K562 (cell line): ENCODE measurements at regions not wholly inside any gene's neighbourhood (a gene's known extent, or its start where the extent isn't known, plus 50 kb on each side); places are given as distances from the start of the nearest gene placed in this dataset.

ENCODE experiments used
- ATAC-seq: fragments of 200-7000 bp; cut with Tn5 transposase; 3 replicates; pipeline ENCODE4 v1.9.1; 2020; ENCODE audit warnings: moderate library complexity
- BruUV-seq: library from RNA; stranded (reverse); fragments of 400-500 nt; replicated peaks from 2 replicates; lab custom pipeline; 2021; lab: Mats Ljungman, UMichigan
- CTCF ChIA-PET: fragments of 300-600 bp; formaldehyde crosslinking; extraction: SDS; loops from one replicate; lab custom pipeline; 2021; ENCODE audit warnings: low intra/inter-chr PET ratio; lab: Yijun Ruan, JAX
- POLR2A ChIA-PET: fragments of 300-600, 350-650 bp; sonication (Branson Sonifier 250); formaldehyde crosslinking; extraction: SDS; loops from one replicate; lab custom pipeline; 2021; ENCODE audit warnings: antibody characterized with exemption, inconsistent platforms; lab: Yijun Ruan, JAX
- DNase-seq, 4 experiments: peaks; one replicate each; pipeline versions ENCODE4 v3.0.0 to v3.0.0-alpha.2; 2011 to 2018; ENCODE audit warnings: low spot score in 3 of 4, mixed read lengths in 3 of 4; ENCODE audit errors: extremely low read depth in 1 of 4
- FAIRE-seq: peaks from 2 replicates; lab custom pipeline; 2011; peaks lifted over from hg19 to GRCh38; lab: Jason Lieb, UNC
- H2AFZ ChIP-seq: 2 replicates; pipeline ENCODE4 v1.6.0; 2011; ENCODE audit warnings: low read depth, low read length, control low read depth, inconsistent platforms
- H3K27ac ChIP-seq: fragments of 200-600 bp; 3 replicates; pipeline ENCODE4 v1.8.0; 2011; ENCODE audit warnings: low read depth, mild to moderate bottlenecking, control low read depth, inconsistent platforms, low read length, moderate library complexity, mixed read lengths; ENCODE audit errors: extremely low read depth
- H3K27me3 ChIP-seq, 2 experiments: fragments of 300-600 bp in 1 of 2; 2 replicates in 1 of 2; 3 replicates in 1 of 2; pipeline versions ENCODE4 v1.6.0 to v1.8.0; 2011; ENCODE audit warnings: inconsistent platforms in 2 of 2, low read length in 2 of 2, mild to moderate bottlenecking in 1 of 2, mixed read lengths in 1 of 2, moderate library complexity in 1 of 2; ENCODE audit not compliant: control insufficient read depth in 2 of 2, insufficient read depth in 2 of 2
- H3K36me3 ChIP-seq: fragments of 300-600 bp; 3 replicates; pipeline ENCODE4 v1.8.0; 2011; ENCODE audit warnings: mild to moderate bottlenecking, low read length, inconsistent platforms; ENCODE audit not compliant: control insufficient read depth, insufficient read depth
- H3K4me1 ChIP-seq, 2 experiments: fragments of 200-600 bp in 1 of 2; replicated peaks in 1 of 2; 2 replicates in 1 of 2; 3 replicates in 1 of 2; pipeline versions ENCODE4 v1.5.1 to v1.8.0; 2011; ENCODE audit warnings: inconsistent platforms in 2 of 2, low read length in 2 of 2, mild to moderate bottlenecking in 1 of 2, mixed read lengths in 1 of 2, moderate library complexity in 1 of 2; ENCODE audit not compliant: control insufficient read depth in 2 of 2, insufficient read depth in 2 of 2
- H3K4me2 ChIP-seq: 2 replicates; pipeline ENCODE4 v1.6.1; 2011; ENCODE audit warnings: low read length, control low read depth, inconsistent platforms, mixed read lengths; ENCODE audit not compliant: insufficient read depth
- H3K4me3 ChIP-seq: fragments of 200-600 bp; sonication (generic), shearing (Covaris generic); 2 replicates; pipeline ENCODE4 v1.5.1; 2016; ENCODE audit warnings: control low read depth, inconsistent platforms
- H3K79me2 ChIP-seq: fragments of 200-600 bp; 3 replicates; pipeline ENCODE4 v1.8.0; 2011; ENCODE audit warnings: low read length, inconsistent platforms; ENCODE audit not compliant: control insufficient read depth, insufficient read depth
- H3K9ac ChIP-seq, 2 experiments: 2 replicates each; pipeline versions ENCODE4 v1.6.0 to v1.6.1; 2011; ENCODE audit warnings: low read depth in 2 of 2, low read length in 2 of 2, control low read depth in 1 of 2, inconsistent platforms in 1 of 2, mild to moderate bottlenecking in 1 of 2, mixed read lengths in 1 of 2; ENCODE audit not compliant: insufficient read depth in 1 of 2
- H3K9me1 ChIP-seq: one replicate; pipeline ENCODE4 v1.6.0; 2011; ENCODE audit warnings: inconsistent platforms, mild to moderate bottlenecking, low read length, moderate library complexity; ENCODE audit not compliant: control insufficient read depth, insufficient read depth
- H3K9me3 ChIP-seq: replicated peaks from 2 replicates; pipeline ENCODE4 v1.5.1; 2011; ENCODE audit warnings: low read depth, low read length, inconsistent platforms; ENCODE audit not compliant: control insufficient read depth, insufficient read depth
- H4K20me1 ChIP-seq: replicated peaks from 2 replicates; pipeline ENCODE4 v1.6.1; 2011; ENCODE audit warnings: low read length, inconsistent platforms, mixed read lengths; ENCODE audit not compliant: control insufficient read depth, insufficient read depth
- CREM ChIP-seq: IDR thresholded peaks from 2 replicates; pipeline ENCODE4 v1.6.1; 2014; ENCODE audit warnings: antibody characterized with exemption, low read depth
- GTF2F1 ChIP-seq: IDR thresholded peaks from 2 replicates; pipeline ENCODE4 v1.6.1; 2011; ENCODE audit warnings: low read depth, low read length, improper control_type of control experiment
- IFI16 ChIP-seq: fragments of 250-450 bp; sonication (Bioruptor Pico); IDR thresholded peaks from 2 replicates; pipeline ENCODE4 v2.1.2; 2022; ENCODE audit warnings: mild to moderate bottlenecking, inconsistent platforms
- MEIS2 ChIP-seq: fragments of 450-650 bp; IDR thresholded peaks from 2 replicates; pipeline ENCODE4 v1.6.1; 2014; ENCODE audit warnings: mild to moderate bottlenecking; ENCODE audit not compliant: partially characterized antibody
- MYNN ChIP-seq, 2 experiments: sonication (generic); formaldehyde crosslinking in 1 of 2; IDR thresholded peaks; 2 replicates each; pipeline versions ENCODE4 v1.5.0 to v1.6.1; 2016 to 2020; ENCODE audit warnings: antibody characterized with exemption in 1 of 2, missing genetic modification reagents in 1 of 2
- PPARD ChIP-seq: fragments of 250-450 bp; sonication (Bioruptor Pico); IDR thresholded peaks from 2 replicates; pipeline ENCODE4 v1.8.0; 2022; ENCODE audit warnings: inconsistent platforms, mild to moderate bottlenecking, moderate library complexity
- SIX5 ChIP-seq, 2 experiments: IDR thresholded peaks; 2 replicates each; pipeline ENCODE4 v1.6.1; 2011; ENCODE audit warnings: low read length in 2 of 2, borderline replicate concordance in 1 of 2, low read depth in 1 of 2, mild to moderate bottlenecking in 1 of 2, moderate library complexity in 1 of 2; ENCODE audit not compliant: insufficient read depth in 1 of 2
- ZNF232 ChIP-seq: sonication (generic); formaldehyde crosslinking; IDR thresholded peaks from 2 replicates; pipeline ENCODE4 v1.8.0; 2022; ENCODE audit warnings: mild to moderate bottlenecking, missing genetic modification reagents
- ZNF589 ChIP-seq: fragments of 200-800 bp; sonication (Bioruptor generic); IDR thresholded peaks from 2 replicates; pipeline ENCODE4 v1.6.1; 2016; ENCODE audit warnings: low read depth, missing genetic modification characterization, missing compliant biosample characterization
- WGBS: fragments of 100-300 bp; shearing (Covaris generic); methylation state at CpG from one replicate; pipeline ENCODE4 v1.1.6; 2016; ENCODE audit warnings: low coverage, mixed read lengths; ENCODE audit not compliant: insufficient coverage; ENCODE audit errors: missing lambda C conversion rate; 5-methylcytosine and 5-hydroxymethylcytosine counted together
- in situ Hi-C: fragments of 300-500 bp; cut with MboI; formaldehyde crosslinking; loops from 4 replicates; pipeline ENCODE4 v1.15.0; 2018; ENCODE audit warnings: inconsistent platforms, mixed read lengths
- intact Hi-C: fragments of 100-400 bp; cut with micrococcal nuclease; formaldehyde crosslinking; loops from 2 replicates; pipeline ENCODE4 v1.14.2; 2022
- TF ChIP-seq, protein P1 (sequence below), 2 experiments: fragments of 450-650 bp; conservative IDR thresholded peaks; 2 replicates each; pipeline ENCODE4 v1.6.1; 2017; ENCODE audit warnings: mild to moderate bottlenecking in 2 of 2, moderate library complexity in 2 of 2
- TF ChIP-seq, protein P2 (sequence below): fragments of 450-650 bp; IDR thresholded peaks from 2 replicates; pipeline ENCODE4 v1.6.1; 2017; ENCODE audit warnings: antibody characterized with exemption, mild to moderate bottlenecking

DNA sequence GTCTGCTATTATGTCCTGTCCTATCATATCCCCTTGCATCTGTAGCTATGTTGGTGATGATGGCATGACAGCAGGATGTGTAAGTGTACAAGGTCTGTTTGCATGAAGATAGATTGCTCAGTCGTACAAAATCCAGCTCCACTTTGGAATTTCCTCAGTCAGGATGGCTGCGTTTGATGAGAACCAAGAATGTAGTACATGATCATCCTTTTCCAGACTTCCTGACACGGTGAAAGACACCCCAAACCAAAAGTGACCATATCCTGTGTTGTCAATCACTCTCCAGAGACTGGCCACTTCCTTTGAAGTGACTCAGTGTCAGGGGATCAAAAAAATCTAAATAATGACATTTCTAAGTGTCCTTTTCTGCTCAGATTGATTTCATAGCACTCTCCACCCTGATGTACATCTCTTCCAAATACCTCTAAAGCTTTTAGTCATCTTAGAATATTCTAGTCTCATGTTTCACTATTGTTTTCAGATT is 213.4 kb downstream of the PLK2 start:
- H3K79me2 ChIP-seq, result no peaks in the 10 kb centered on the region
- FAIRE-seq, result no peak
- CTCF ChIA-PET, result no interaction called here
- intact Hi-C loops, result no loop called here
- TF ChIP-seq MEIS2, result no peak
- TF ChIP-seq, all 486 proteins: peak for 0
- no peaks in the 10 kb centered on the region for H3K36me3 ChIP-seq
- no peak overlapping the region for H2AFZ ChIP-seq
- H3K27me3 ChIP-seq, result no peaks in the 10 kb centered on the region
- in situ Hi-C loops, result no loop called here
- BruUV-seq, result no TSS peak
- ATAC-seq (no peak), DNase-seq (no peak)
- H3K9me3 ChIP-seq, result no peaks in the 10 kb centered on the region
- WGBS, result 3% methylated on average over 3 of the region's 3 CpGs
- H3K27ac ChIP-seq, result no peak overlapping the region
- no peak overlapping the region for H3K4me2 ChIP-seq
- no peaks in the 10 kb centered on the region for H4K20me1 ChIP-seq
- POLR2A ChIA-PET, result no interaction called here
- H3K4me3 ChIP-seq, result no peak overlapping the region
- H3K9ac ChIP-seq, result no peak overlapping the region
- H3K4me1 ChIP-seq, result no peaks in the 10 kb centered on the region; a peak in 1 of 5 replicates
- H3K9me1 ChIP-seq, result no peaks in the 10 kb centered on the region

DNA sequence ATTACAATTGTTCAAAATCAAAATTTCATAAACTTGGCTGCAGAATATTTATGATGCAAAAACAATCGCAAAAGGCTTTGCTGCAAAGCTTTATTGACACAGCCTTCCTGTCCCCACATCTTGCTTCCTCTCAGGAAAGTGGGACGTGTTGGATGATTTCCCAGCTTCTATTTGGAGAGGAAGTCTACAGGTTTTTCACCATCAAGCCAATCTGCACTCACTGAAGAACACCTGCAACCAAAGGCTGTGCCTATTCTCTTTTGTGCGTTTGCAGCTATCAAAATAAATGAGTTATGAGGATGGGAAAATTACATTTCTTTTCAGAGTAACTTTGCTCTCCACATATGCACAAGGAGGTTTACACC is 214.4 kb downstream of the PLK2 start:
- Histone ChIP-seq H3K36me3 (no peaks in the 10 kb centered on the region), H3K79me2 (no peaks in the 10 kb centered on the region), H3K27me3 (no peaks in the 10 kb centered on the region), H2AFZ (no peak overlapping the region), H3K4me3 (no peak overlapping the region), H3K9ac (no peak overlapping the region), H3K9me3 (no peaks in the 10 kb centered on the region), H4K20me1 (no peaks in the 10 kb centered on the region), H3K27ac (no peak overlapping the region), H3K4me1 (no peaks in the 10 kb centered on the region; a peak in 1 of 5 replicates), H3K4me2 (no peak overlapping the region), H3K9me1 (no peaks in the 10 kb centered on the region)
- BruUV-seq, result no TSS peak
- FAIRE-seq, result no peak
- in situ Hi-C loops (no loop called here), intact Hi-C loops (no loop called here)
- TF ChIP-seq ZNF589 (CRISPR knock-in tag), result no peak
- no peak for TF ChIP-seq SIX5 (IDR thresholded peaks at IDR 0.05; ENCODE audit: borderline replicate concordance in 1 of 2, insufficient read depth in 1 of 2, low read depth in 1 of 2, low read length in 2 of 2)
- no peak for TF ChIP-seq MYNN (IDR thresholded peaks at IDR 0.05)
- no peak for TF ChIP-seq MYNN (CRISPR knock-in tag; IDR thresholded peaks at IDR 0.05)
- no peak for TF ChIP-seq ZNF232 (CRISPR knock-in tag)
- no peak for TF ChIP-seq CREM
- TF ChIP-seq, protein P1, sequence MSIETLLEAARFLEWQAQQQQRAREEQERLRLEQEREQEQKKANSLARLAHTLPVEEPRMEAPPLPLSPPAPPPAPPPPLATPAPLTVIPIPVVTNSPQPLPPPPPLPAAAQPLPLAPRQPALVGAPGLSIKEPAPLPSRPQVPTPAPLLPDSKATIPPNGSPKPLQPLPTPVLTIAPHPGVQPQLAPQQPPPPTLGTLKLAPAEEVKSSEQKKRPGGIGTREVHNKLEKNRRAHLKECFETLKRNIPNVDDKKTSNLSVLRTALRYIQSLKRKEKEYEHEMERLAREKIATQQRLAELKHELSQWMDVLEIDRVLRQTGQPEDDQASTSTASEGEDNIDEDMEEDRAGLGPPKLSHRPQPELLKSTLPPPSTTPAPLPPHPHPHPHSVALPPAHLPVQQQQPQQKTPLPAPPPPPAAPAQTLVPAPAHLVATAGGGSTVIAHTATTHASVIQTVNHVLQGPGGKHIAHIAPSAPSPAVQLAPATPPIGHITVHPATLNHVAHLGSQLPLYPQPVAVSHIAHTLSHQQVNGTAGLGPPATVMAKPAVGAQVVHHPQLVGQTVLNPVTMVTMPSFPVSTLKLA (conservative IDR thresholded peaks at IDR 0.05), result no peak
- TF ChIP-seq PPARD (CRISPR knock-in tag), result no peak
- TF ChIP-seq, protein P2, sequence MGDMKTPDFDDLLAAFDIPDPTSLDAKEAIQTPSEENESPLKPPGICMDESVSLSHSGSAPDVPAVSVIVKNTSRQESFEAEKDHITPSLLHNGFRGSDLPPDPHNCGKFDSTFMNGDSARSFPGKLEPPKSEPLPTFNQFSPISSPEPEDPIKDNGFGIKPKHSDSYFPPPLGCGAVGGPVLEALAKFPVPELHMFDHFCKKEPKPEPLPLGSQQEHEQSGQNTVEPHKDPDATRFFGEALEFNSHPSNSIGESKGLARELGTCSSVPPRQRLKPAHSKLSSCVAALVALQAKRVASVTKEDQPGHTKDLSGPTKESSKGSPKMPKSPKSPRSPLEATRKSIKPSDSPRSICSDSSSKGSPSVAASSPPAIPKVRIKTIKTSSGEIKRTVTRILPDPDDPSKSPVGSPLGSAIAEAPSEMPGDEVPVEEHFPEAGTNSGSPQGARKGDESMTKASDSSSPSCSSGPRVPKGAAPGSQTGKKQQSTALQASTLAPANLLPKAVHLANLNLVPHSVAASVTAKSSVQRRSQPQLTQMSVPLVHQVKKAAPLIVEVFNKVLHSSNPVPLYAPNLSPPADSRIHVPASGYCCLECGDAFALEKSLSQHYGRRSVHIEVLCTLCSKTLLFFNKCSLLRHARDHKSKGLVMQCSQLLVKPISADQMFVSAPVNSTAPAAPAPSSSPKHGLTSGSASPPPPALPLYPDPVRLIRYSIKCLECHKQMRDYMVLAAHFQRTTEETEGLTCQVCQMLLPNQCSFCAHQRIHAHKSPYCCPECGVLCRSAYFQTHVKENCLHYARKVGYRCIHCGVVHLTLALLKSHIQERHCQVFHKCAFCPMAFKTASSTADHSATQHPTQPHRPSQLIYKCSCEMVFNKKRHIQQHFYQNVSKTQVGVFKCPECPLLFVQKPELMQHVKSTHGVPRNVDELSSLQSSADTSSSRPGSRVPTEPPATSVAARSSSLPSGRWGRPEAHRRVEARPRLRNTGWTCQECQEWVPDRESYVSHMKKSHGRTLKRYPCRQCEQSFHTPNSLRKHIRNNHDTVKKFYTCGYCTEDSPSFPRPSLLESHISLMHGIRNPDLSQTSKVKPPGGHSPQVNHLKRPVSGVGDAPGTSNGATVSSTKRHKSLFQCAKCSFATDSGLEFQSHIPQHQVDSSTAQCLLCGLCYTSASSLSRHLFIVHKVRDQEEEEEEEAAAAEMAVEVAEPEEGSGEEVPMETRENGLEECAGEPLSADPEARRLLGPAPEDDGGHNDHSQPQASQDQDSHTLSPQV, result no peak
- no peak for TF ChIP-seq IFI16 (CRISPR knock-in tag)
- TF ChIP-seq GTF2F1, result no peak
- ChIA-PET POLR2A (no interaction called here), CTCF (no interaction called here)
- 6% methylated on average over 3 of the region's 3 CpGs for WGBS
- ATAC-seq, result no peak
- no peak for DNase-seq
